HL-60/S4 treated with retinoic acid at 250 ng/mL for 4 days and 3 days (cell line): ENCODE measurements at regions not wholly inside any gene's neighbourhood (a gene's known extent, or its start where the extent isn't known, plus 50 kb on each side); places are given as distances from the start of the nearest gene placed in this dataset.
"Not testable (repeated sequence)": the region's sequence is repeated elsewhere in the genome, so short reads cannot be mapped to it uniquely, and the experiment has no call there.

Experiments used
- in situ Hi-C: fragments of 300-500 bp; cut with MboI; formaldehyde crosslinking; loops from 2 replicates; pipeline ENCODE4 v1.7.0; 2022; ENCODE audit warnings: low sequenced_read_pairs

DNA sequence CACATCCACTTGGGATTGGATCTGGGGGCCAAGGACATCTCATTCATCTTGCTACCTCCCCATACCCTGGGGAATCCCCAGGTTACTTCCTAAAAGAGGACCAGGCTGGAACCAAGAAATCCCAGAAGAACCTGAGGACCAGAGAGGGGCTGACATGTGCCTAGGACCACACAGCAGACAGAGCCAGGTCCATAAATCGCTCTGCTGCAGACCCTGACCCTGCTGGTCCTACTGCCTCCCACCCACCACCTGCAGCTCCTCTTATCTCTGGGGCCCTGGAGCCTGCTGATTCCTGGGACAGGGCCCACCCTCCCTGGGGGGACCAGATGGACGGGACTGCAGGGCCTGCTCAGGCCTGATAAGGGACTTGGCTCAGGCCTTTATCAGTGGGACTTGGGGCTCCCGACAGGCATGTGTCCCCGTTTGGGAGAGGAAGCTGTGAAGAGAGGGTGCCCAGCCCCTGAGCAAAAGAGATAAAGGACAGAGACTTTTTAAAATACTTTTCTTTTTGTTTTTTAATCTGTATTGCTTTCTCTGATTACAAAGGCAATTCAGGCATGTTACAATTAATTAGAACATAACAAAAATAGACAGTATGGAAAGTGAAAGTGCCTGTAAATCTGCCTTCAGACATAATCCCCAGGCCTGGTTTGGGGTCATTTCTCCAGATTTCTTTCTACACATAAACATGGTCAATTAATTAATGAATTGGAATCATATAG is 101.3 kb upstream of the LARP1 start:
- in situ Hi-C loops: loop anchor here (25.0 kb wide), 1 partner anchor 158 kb away; no protein-coding TSS in a partner anchor

DNA sequence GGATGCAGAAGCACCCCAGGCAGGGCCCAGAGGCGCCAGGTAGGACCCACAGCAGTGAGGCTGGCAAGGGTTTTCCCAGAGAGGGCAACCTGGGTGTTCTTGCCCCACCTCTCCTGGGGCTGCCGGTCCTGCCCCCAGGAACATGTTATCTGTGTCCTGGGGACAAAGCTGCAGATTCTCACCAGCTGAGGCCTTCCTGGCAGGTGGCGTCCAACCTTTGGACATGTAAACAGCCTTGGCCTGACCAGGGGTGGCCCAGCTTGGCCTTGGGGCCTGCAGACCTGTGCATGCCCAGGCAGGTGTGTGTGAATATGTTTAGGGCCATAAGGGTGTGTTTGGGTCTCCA is 101.8 kb upstream of the LARP1 start:
- in situ Hi-C loops: loop anchor here (25.0 kb wide), 1 partner anchor 159 kb away; no protein-coding TSS in a partner anchor

DNA sequence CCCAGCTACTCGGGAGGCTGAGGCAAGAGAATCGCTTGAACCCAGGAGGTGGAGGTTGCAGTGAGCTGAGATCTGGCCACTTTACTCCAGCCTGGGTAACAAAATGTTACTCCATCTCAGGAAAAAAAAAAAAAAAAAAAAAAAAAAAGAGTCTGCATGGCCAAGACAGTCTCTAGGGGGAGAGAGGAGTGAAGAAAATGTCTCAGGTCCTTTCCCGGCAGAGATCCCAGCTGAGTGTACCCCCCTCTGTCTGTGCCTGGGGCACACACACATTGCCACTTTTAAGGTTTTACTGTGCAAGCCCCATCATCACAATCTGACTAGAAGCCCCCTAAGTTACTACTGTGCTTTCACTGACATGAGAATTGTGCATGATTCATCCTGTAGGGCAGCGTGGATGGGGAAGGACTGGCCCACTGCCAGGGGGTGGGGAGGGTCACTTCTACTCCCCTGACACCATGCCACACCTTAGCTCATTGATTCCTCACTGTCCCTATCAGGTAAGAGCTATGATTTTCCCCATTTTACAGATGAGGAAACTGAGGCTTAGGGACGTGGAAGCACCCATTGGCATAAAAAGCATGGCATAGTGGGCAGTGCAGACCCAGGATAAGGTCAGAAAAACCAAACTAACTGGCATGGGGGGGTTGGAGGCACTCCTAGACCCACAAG is 102.3 kb upstream of the LARP1 start:
- in situ Hi-C loops: loop anchor here (25.0 kb wide), 1 partner anchor 159 kb away; no protein-coding TSS in a partner anchor

DNA sequence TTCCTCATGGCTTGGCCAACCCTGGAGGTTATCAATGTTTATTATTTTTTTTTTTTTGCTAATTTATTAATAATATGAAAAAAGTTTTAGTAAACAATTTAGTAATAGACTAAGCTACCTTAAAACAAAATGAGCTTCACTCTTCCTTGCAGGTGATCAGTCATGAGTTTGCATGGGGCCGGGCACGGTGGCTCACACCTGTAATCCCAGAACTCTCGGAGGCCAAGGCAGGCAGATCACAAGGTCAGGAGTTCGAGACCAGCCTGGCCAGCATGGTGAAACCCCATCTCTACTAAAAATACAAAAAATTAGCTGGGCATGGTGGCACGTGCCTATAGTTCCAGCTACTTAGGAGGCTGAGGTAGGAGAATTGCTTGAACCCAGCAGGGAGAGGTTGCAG is 103.4 kb upstream of the LARP1 start:
- in situ Hi-C loops: loop anchor here (25.0 kb wide), 1 partner anchor 161 kb away; no protein-coding TSS in a partner anchor

DNA sequence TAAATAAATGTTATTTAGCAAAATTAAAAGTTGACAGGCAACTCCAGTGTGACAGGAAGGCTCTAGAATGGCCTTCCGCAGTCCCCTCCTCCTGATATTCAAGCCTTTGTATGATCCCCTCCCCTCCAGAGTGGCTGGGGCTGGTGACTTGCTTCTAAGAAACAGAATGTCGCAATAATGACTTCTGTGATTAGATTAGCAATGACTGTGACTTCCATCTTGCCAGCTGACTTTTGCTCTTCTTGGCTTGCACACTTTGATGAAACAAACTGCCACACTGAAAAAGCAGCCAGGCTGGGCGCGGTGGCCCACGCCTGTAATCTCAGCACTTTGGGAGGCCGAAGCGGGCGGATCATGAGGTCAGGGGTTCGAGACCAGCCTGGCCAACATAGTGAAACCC is 106.5 kb upstream of the LARP1 start:
- in situ Hi-C loops: no loop called here

DNA sequence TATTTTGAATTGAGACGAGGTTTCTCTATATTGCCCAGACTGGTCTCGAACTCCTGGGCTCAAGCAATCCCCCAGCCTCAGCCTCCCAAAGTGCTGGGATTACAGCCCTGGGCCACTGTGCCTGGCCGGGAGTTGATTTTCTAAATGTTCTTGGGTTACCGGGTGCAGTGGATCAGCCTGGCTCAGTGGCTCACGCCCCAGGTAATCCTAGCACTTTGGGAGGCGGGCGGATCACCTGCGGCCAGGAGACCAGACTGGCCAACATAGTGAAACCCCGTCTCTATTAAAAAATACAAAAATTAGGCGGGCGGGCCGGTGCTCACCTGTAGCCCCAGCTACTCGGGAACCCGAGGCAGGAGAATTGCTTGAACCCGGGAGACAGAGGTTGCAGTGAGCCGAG is 106.9 kb upstream of the LARP1 start:
- in situ Hi-C loops: no loop called here

DNA sequence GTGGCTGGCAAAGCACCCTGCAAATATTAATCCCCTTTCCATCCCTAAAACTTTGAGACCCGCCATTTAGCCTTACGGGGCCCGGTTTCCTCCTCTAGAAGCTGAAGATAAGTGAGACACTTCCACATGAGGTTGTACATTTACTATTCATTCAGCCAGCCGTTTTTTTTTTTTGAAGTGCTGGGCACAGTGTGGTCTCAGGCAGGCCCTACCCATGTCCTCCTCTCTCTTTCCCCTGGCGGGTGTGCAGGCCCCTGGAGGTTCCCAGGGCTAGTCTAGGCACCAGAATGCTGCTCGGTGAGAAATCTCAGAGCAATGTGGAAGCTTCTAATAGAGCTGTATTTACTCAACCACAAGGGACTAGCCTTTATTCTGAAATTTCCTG is 107.4 kb upstream of the LARP1 start:
- in situ Hi-C loops: no loop called here

DNA sequence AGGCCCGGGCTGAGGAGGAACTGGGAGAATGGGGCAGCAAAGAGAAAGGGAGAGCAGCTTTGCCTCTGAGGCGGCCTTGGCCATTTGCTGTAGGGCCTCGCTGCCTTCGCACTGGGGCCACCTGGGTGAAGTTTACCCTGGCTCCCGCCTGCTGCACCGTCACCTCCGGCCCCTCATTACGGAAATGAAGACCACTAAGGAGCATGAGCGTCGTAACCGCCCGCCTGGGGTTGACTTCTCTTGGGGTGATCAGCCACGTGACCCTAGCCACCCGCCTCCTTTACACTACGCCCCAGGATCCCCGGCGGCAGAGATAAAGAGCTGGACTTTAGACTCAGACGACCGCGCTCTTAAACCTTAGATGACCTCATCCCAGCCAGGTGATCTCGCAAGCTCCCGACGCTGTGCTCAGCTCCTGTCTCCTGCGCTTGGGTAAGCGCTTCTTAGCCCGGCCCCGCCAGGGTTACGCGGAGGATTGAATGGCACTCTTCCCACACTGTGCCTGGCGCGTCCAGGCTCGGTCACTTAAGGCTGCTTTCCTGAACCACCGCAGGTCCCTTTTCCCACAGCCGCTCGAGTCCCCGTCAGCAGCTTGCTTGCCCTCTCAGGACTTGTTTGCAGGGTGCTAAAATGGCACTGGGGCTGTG is 107.9 kb upstream of the LARP1 start:
- in situ Hi-C loops: no loop called here

DNA sequence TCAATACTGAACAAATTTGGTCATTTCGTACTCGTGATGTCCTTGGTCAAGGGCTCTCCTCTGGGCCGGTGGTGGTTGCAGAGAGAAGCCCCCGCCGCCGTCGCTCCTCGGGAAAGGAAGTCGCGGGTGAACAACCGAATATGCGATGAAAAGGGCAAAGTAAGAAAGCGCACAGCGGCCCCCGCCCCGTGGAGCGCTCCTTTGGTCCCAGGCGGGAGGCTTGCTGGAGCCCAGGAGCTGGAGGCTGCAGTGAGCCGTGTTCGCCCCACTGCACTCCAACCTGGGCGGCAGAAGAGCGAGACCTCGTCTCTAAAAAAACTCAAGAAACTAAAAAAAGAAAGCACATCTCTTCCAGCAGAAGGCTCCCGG is 108.4 kb upstream of the LARP1 start:
- in situ Hi-C loops: no loop called here

DNA sequence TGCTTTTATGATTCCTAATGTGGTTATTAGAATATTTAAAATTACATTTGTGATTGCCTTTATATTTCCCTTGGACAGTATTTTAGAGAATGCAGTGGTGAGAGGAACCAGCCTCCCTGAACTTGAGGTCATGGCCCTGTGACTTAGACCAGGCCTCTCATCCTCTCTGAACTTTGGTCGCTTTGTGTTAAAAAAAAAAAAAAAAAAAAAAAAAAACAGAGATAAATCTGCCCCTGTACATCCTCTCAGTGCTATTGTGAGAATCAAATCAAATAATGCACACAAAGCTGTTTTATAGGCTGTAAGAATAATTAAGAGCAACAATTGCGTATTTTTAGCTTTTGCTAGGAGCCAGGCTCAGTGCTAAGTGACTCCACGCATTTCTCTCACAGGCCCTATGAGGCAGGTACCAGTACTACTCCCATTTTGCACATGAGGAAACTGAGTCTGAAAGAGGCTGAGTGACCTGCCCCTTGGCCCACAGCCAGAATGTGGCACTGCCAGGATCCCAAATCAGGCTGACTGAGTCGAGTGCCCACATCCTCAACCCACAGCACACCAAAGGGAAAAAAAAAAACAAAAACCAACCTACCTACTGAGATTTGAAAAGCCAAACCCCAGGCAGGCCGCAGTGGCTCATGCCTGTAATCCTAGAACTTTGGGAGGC is 110.3 kb upstream of the LARP1 start:
- in situ Hi-C loops: no loop called here

DNA sequence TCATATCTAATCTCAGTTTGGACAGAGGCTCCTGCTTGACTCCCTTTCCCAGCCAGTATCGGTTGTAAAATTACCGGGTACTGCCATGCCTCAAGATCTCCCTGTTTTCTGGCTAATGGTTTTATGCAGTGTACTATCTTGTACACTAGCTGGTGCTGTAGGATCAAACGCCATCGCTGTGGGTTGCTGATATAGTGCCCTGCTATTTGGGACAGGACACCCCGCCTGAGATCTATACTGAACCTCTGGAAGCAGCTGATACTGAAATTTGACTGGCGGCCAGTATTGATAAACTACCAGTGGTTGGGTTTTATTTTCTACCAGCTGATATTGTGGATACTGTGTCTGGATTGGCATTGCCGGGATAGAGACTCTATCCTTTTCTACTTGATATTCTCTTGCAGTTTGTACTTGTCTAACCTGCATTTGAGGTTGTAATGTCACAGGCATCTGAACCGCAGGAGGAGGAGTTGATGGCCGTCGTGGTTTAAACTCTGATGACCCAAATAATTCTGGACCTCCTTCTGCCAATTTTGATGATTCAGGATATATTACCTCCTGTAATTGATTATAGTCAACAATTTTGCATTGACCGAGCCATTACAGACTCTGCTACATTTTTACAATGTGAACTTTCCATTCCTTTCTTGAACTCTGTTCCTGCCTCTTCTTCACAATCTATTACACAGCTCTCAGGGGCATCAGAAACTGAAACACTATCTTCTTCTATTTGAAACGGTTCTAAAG is 112.5 kb upstream of the LARP1 start:
- in situ Hi-C loops: no loop called here

DNA sequence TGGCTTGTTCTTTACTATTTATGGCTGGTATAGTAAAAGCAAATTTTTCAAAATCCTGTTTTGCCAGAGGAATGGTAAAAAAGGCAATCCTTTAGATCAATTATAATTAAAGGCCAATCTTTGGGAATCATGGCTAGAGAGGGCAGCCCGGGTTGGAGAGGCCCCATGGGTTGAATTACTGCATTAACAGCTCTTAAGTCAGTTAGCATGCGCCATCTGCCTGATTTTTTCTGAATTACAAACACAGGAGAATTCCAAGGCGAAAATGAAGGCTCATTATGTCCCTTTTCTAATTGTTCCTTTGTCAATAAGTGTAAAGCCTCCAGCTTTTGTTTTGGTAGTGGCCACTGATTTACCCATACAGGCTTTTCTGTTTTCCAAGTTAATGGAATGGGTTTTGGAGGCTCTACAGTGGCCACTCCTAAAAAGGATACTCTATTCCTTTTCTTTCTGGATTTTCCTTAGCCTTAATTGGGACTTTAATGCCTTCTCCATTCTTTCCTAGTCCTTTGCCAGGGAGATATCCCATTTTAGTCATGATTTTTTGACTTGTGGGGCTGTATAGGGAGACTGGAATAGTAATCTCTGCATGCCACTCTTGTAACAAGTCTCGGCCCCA is 114.9 kb upstream of the LARP1 start:
- in situ Hi-C loops: not testable (repeated sequence)

DNA sequence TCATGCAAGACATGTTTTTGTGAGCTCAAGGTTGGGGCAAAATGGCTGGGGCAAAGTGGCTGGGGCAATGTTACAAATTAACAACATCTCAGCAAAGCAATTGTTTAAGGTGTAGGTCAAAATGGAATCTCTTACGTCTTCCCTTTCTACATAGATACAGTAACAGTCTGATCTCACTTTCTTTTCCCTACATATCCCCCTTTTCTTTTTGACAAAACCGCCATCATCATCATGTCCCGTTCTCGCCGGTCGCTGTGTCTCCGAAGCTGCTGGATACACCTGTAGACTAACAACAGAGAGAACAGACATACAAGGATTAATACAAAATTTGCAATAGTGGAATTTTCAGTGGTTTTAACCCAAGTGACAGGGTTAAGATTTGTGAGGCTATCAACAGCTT is 118.4 kb upstream of the LARP1 start:
- in situ Hi-C loops: not testable (repeated sequence)

DNA sequence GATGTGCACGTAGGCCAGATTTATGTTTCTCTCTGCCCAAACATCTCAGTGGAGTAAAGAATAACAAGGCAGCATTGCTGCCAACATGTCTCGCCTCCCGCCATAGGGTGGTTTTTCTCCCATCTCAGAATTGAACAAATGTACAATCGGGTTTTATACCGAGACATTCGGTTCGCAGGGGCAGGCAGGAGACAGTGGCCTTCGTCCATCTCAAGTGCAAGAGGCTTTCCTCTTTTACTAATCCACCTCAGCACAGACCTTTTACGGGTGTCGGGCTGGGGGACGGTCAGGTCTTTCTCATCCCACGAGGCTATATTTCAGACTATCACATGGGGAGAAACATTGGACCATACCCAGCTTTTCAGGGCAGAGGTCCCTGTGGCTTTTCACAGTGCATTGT is 118.9 kb upstream of the LARP1 start:
- in situ Hi-C loops: not testable (repeated sequence)

DNA sequence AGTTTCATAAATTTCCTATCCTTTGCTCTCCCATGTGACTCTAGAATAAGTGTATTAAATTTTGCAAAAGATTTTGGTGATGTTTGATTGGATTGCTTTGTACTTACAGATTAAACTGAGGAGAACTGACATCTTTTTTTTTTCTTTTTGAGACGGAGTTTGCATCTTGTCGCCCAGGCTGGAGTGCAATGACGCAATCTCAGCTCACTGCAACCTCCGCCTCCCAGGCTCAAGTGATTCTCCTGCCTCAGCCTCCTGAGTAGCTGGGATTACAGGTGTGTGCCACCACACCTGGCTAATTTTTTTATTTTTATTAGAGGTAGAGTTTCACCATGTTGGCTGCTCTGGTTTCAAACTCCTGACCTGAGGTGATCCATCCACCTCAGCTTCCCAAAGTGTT is 121.4 kb upstream of the LARP1 start:
- in situ Hi-C loops: not testable (repeated sequence)

DNA sequence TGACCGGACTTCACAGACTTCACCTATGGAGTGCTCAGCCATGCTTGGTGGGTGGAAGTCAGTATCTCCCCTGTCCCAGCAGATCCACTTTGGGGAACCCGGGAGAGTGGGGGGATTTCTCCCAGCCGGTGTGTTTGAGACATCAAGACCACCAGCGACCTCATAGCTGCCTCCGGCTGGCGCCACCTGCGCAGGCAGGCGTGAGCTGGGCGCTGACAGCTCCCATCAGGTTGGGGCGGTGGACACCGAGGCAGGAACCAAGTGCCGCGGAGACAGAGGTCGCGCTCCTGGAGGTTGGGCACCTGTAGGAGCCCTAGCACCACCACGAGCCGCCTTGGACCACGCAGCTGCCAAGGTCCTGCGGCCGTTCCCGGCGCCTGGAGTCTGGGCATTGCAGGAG is 124.0 kb upstream of the LARP1 start:
- in situ Hi-C loops: no loop called here

DNA sequence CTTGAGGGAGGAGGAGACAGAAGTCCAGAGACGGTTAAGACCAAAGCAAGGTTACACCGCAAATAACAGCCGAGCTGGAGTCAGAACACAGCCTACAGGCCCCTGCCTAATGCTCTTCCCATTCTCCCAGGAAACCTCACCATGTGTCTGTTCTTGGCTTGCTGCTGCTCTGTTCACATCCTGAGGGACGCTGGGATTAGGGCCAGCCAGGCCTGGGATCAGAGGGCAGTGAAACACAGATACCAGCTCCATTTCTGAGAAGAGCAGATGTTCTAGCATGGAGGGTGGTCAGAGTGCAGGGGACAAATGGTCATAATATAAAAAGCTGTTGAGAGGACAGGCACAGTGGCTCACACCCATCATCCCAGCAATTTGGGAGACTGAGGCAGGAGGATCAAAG is 124.8 kb upstream of the LARP1 start:
- in situ Hi-C loops: no loop called here

DNA sequence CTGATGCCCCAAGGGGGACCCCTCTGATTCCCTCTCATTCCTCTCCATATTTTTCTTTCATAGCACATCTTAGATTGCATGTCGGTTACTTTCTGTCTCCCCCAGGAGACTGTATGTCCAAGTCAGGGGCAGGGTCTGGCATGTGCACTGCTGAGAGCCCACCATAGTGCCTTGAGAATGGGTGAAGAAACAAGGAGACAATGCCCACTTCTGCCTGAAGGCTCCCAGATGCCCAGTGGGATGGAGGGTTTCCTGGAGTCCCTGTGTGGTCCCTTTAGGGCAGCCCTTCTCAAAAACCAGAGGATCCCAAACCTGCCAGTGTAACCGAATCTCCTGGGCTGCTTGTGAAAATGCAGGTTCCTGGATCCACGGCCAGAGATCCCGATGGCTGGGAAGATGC is 126.5 kb upstream of the LARP1 start:
- in situ Hi-C loops: no loop called here

DNA sequence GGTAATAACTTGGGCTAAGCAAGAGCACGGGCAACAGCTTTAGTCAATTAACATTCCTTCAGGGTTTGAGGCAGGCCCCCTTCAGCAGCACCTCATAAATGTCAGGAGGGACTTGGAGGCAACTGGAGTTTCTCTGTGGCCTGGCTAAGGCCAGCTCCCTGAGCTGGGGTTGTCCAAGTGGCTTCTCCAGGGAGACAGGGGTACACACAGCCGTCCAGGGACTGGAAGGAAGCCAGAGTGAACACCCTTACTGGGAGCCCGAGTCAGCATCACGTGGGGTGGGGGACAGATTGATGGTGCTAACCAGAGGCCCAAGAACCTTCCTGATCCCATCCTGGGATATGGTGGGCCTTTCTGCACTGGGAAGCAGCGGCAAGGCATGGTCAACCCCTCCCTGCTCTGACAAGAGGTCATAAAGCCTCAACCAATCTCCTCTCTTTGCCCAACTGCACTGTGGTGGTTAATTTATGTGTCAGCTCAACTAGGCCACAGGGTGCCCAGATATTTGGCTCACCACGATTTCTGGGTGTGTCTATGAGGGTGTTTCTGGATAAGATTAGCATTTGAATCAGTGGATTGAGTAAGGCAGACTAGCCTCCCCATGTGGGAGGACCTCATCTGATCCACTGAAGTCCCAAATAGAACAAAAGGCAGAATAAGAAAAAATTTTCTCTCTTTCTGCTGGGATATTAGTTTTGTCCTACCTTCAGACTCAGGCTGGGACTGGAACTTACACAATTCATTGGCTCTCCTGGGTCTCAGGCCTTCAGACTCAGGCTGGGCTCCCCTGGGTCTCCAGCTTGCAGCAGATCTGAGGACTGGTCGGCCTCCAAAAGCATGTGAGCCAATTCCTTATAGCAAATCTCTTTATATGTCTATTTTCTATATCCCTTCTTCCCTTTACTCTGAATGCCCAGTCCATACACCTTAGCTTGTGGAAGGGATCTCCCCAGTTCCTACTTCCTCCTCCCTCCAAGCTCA is 127.2 kb upstream of the LARP1 start:
- in situ Hi-C loops: no loop called here
